Heart right ventricle (tissue), 16 donors: ENCODE measurements at regions not wholly inside any gene's neighbourhood (a gene's known extent, or its start where the extent isn't known, plus 50 kb on each side); places are given as distances from the start of the nearest gene placed in this dataset.
A peak's percentile ranks its signal among the peaks of the same experiment; 100 is the strongest.

ENCODE experiments used
- ATAC-seq, 8 donors: fragments of 200-7000 bp; cut with Tn5 transposase; one replicate each; pipeline ENCODE4 v1.9.1; 2020; ENCODE audit warnings: mild to moderate bottlenecking in 8 of 8, moderate library complexity in 8 of 8, moderate number of reproducible peaks in 1 of 8
- DNase-seq, 2 donors: peaks; one replicate each; pipeline ENCODE4 v3.0.0-alpha.2; 2020
- H3K27ac ChIP-seq, 10 donors: fragments of 200-600 bp; sonication (generic) in 2 of 10; one replicate each; pipeline versions ENCODE4 v1.5.0 to v1.8.0; 2020 to 2022; ENCODE audit warnings: mild to moderate bottlenecking in 3 of 10
- H3K27me3 ChIP-seq, 7 donors: fragments of 200-600 bp; one replicate each; pipeline ENCODE4 v1.8.0; 2021 to 2022; ENCODE audit warnings: mild to moderate bottlenecking in 2 of 7
- H3K36me3 ChIP-seq, 9 donors: fragments of 200-600 bp; sonication (generic) in 1 of 9; one replicate each; pipeline versions ENCODE4 v1.5.0 to v1.8.0; 2020 to 2022; ENCODE audit warnings: mild to moderate bottlenecking in 2 of 9
- H3K4me1 ChIP-seq, 9 donors: fragments of 200-600 bp; sonication (generic) in 1 of 9; one replicate each; pipeline versions ENCODE4 v1.5.0 to v1.8.0; 2020 to 2022; ENCODE audit warnings: mild to moderate bottlenecking in 4 of 9
- H3K4me3 ChIP-seq, 10 donors: fragments of 200-600 bp; sonication (generic) in 2 of 10; one replicate each; pipeline versions ENCODE4 v1.5.0 to v1.8.0; 2020 to 2022; ENCODE audit warnings: mild to moderate bottlenecking in 7 of 10, moderate library complexity in 2 of 10
- H3K9me3 ChIP-seq, 11 donors: fragments of 200-600 bp in 10 of 11; sonication (generic) in 2 of 11; one replicate each; pipeline versions ENCODE4 v1.5.0 to v1.8.0; 2013 to 2022; ENCODE audit warnings: mild to moderate bottlenecking in 2 of 11, control low read depth in 1 of 11, moderate library complexity in 1 of 11
- CTCF ChIP-seq, 9 donors: fragments of 200-600 bp; sonication (generic) in 2 of 9; IDR thresholded peaks; one replicate each; pipeline versions ENCODE4 v1.5.0 to v1.8.0; 2021 to 2022; ENCODE audit warnings: antibody characterized with exemption in 9 of 9, mild to moderate bottlenecking in 5 of 9, moderate library complexity in 1 of 9
- WGBS, 2 donors: extraction: QIAGEN DNeasy Blood & Tissue Kit; methylation state at CpG; one replicate each; pipeline ENCODE4 v1.1.7; 2013; ENCODE audit warnings: inconsistent platforms in 1 of 2; 5-methylcytosine and 5-hydroxymethylcytosine counted together
- intact Hi-C, 10 donors: fragments of 100-400 bp; cut with DNase I; formaldehyde crosslinking; loops; one replicate each; pipeline versions ENCODE4 v1.11.1 to v1.14.2; 2022
- donor health status: Arrhythmogenic right ventricular cardiomyopathy.
- donor health status: ischemic (EF 13 %, LVEDD 7.1; RV severe dilation, severe dysfunction).
- donor health status: healthy with polysubstance abuse.
- donor health status: DM: no; HTN: yes; CAD: no.
- donor health status: DM: no; HTN: no; CAD: no.
- donor health status: ischemic (EF 25% LVEDD 6.9; RV normal size, moderate dysfunction).
- donor health status: ischemic (EF 25% LVEDD 5.7; RV mildly dilated, moderate dysfunction).
- donor health status: healthy.
- donor health status: DM: yes; HTN: yes; CAD: no.
- donor health status: Ischemic cardiomyopathy.
- donor health status: ischemic (EF 35%, LVEDD 5.7; RV mildly dilated, moderate dysfunction).
- donor health status: nonischemic (EF 11% LVEDD 7.7; RV severe dilation, severe dysfunction).
- donor health status: DM: yes; HTN: yes; CAD: no.
- donor health status: PGD.
- donor health status: ischemic (EF 29% LVEDD 5.4; RV normal size, mild dysfunction).
- donor health status: nonischemic (EF 23%, LVEDD 6.1; RV moderate dilation, normal function).

GRCh38 chr6:111989743-111990142, 64.2 kb upstream of the CCN6 start:
- Histone ChIP-seq H3K36me3 (no peaks in the 10 kb centered on the region), H3K4me3 (no peak overlapping the region), H3K27ac (peak overlapping the region in 1 of 10 donors; percentile 67), H3K27me3 (no peaks in the 10 kb centered on the region), H3K4me1 (peaks cover 0 to 32% (median 0%) of the 10 kb centered on the region in 9 donors), H3K9me3 (no peaks in the 10 kb centered on the region)
- intact Hi-C loops, result loop anchor here in 5 of 10 donors (5.0 to 10.0 kb wide), 3 partner anchors 115 to 185 kb away; partner anchors contain the start of gene FYN (in 4 of the 5)
- 85 to 91% methylated on average over 2 of the region's 2 CpGs for WGBS, 2 donors
- DNase-seq (no peak), ATAC-seq (no peak)
- TF ChIP-seq CTCF (IDR thresholded peaks at IDR 0.05), result no peak

GRCh38 chr6:111990214-111990613, 63.7 kb upstream of the CCN6 start:
- intact Hi-C loops, result loop anchor here in 5 of 10 donors (5.0 to 10.0 kb wide), 3 partner anchors 115 to 185 kb away; partner anchors contain the start of gene FYN (in 4 of the 5)
- no peak for DNase-seq
- H3K36me3 ChIP-seq, result no peaks in the 10 kb centered on the region
- peaks cover 0 to 28% (median 0%) of the 10 kb centered on the region in 9 donors for H3K4me1 ChIP-seq
- 83 to 90% methylated on average over 2 of the region's 2 CpGs for WGBS, 2 donors
- no peaks in the 10 kb centered on the region for H3K27me3 ChIP-seq
- ATAC-seq, result no peak
- no peak for TF ChIP-seq CTCF (IDR thresholded peaks at IDR 0.05)
- H3K4me3 ChIP-seq, result no peak overlapping the region
- no peaks in the 10 kb centered on the region for H3K9me3 ChIP-seq
- H3K27ac ChIP-seq, result peak overlapping the region in 1 of 10 donors; percentile 67

- intact Hi-C loops, result loop anchor here in 5 of 10 donors (5.0 to 10.0 kb wide), 3 partner anchors 118 to 188 kb away; partner anchors contain the start of gene FYN (in 4 of the 5)
Observed at GRCh38 chr6:111992851-111993250, 61.1 kb upstream of the CCN6 start.

GRCh38 chr6:111993342-111993741, 60.6 kb upstream of the CCN6 start:
- DNase-seq (no peak), ATAC-seq (no peak)
- 71 to 77% methylated on average over 6 of the region's 6 CpGs for WGBS, 2 donors
- H3K27ac ChIP-seq, result no peak overlapping the region
- H3K9me3 ChIP-seq, result no peaks in the 10 kb centered on the region
- peaks cover 0 to 28% (median 6%) of the 10 kb centered on the region in 9 donors for H3K4me1 ChIP-seq
- no peaks in the 10 kb centered on the region for H3K27me3 ChIP-seq
- no peak for TF ChIP-seq CTCF (IDR thresholded peaks at IDR 0.05)
- H3K36me3 ChIP-seq, result no peaks in the 10 kb centered on the region
- intact Hi-C loops, result loop anchor here in 5 of 10 donors (5.0 to 10.0 kb wide), 3 partner anchors 119 to 189 kb away; partner anchors contain the start of gene FYN (in 4 of the 5)
- H3K4me3 ChIP-seq, result no peak overlapping the region

More at GRCh38 chr6:111992851-111993250, 61.1 kb upstream of the CCN6 start:
- Histone ChIP-seq H3K27me3 (no peaks in the 10 kb centered on the region), H3K4me3 (no peak overlapping the region), H3K27ac (peak overlapping the region in 1 of 10 donors; percentile 32), H3K36me3 (no peaks in the 10 kb centered on the region), H3K9me3 (no peaks in the 10 kb centered on the region), H3K4me1 (peaks cover 0 to 28% (median 6%) of the 10 kb centered on the region in 9 donors)
- 71 to 81% methylated on average over 4 of the region's 4 CpGs for WGBS, 2 donors
- no peak for DNase-seq
- ATAC-seq, result no peak
- TF ChIP-seq CTCF (IDR thresholded peaks at IDR 0.05), result no peak
